GM12872 (cell line): ENCODE measurements at regions not wholly inside any gene's neighbourhood (a gene's known extent, or its start where the extent isn't known, plus 50 kb on each side); places are given as distances from the start of the nearest gene placed in this dataset.

Experiments used
- TF ChIP-seq, protein P1 (sequence below): IDR thresholded peaks from 3 replicates; pipeline ENCODE4 v1.5.1; 2011; ENCODE audit warnings: low read depth, mild to moderate bottlenecking, low read length, moderate library complexity; ENCODE audit not compliant: insufficient read depth

DNA sequence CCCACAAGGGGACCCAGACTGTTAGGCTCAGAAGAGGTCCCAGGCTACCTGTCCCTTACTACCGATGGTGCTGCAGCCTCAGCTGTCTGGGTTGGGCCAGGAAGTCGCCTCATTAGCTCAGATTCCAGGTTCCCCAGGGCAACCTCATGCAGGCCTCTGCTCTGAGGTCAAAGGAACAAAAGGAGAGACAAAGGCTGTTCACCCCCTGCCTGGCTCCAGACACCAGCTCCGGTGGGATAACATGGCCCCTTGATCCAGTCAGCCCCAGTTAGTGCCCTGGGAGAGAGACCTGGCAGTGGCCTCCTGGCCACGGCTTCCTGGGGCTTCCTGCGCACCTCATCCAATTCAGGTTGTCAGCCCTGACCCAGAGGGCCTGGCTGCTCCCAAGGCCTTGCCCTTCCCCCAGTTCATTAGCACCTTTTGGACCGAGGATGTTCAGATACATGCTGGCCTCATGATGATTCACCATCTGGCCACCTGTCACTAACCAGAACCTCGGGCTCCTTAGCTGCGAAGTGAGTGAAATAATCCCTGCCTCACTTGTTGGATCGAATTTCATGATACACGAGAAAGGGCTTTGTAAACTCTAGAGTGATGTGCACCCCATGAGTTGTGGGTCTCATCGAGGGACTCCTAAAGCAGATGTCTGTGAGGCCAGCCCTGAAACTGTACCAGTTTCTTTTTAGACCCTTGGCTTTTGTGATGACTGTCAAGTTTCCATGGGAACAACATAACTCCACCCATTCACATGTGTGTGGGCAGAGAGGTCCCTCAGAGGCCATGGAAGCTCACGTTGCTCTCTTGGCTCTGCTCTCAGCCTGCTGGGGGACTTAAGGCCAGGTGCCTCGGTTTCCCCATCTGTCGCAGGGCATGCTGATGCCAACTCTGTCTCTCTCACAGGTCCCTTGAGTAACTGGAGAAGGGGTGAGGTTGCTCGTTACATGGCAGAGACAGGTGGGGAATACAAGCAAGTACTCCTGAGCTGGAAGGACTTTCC is 79.5 kb upstream of the PCBD1 start:
- TF ChIP-seq, protein P1, sequence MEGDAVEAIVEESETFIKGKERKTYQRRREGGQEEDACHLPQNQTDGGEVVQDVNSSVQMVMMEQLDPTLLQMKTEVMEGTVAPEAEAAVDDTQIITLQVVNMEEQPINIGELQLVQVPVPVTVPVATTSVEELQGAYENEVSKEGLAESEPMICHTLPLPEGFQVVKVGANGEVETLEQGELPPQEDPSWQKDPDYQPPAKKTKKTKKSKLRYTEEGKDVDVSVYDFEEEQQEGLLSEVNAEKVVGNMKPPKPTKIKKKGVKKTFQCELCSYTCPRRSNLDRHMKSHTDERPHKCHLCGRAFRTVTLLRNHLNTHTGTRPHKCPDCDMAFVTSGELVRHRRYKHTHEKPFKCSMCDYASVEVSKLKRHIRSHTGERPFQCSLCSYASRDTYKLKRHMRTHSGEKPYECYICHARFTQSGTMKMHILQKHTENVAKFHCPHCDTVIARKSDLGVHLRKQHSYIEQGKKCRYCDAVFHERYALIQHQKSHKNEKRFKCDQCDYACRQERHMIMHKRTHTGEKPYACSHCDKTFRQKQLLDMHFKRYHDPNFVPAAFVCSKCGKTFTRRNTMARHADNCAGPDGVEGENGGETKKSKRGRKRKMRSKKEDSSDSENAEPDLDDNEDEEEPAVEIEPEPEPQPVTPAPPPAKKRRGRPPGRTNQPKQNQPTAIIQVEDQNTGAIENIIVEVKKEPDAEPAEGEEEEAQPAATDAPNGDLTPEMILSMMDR, result no peak

DNA sequence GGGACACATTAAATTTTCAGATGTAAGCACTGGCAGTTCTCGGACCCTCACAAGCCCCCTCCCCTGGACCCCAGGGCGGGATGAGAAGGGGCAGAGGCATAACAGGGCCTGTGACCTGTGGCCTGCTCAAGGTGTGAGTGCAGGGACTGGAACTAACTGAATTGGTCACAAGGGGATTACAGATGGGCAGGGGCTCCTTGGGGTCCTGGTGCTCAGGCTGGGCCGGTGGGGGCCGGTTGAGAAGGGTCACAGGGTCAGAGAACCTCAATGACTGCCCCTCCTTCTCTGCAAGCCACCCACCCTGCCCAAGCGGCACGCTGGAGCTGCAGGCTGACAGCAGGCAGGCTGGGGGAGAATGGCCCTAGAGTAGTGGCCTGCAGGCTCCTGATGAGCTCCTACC is 80.8 kb upstream of the PCBD1 start:
- TF ChIP-seq, protein P1, result no peak

DNA sequence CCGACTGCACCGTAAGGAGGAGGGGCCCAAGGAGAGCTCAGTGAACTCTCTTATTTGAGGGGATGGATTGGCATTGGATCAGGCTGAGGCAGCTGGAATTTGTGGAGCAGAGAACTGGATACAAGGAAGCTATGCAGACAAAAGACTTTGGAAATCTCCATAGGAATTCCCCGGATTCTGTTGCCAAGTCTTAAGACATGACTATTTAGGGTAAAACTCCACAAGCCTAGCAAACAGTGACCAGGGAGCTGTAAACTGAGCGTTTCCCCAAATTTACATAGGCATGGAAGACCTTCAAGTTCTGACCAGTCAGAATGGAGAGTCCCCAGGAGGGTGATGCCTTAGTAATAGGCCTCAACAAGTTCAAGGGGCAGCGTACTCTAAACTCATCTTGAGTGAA is 82.5 kb upstream of the PCBD1 start:
- TF ChIP-seq, protein P1, result no peak

DNA sequence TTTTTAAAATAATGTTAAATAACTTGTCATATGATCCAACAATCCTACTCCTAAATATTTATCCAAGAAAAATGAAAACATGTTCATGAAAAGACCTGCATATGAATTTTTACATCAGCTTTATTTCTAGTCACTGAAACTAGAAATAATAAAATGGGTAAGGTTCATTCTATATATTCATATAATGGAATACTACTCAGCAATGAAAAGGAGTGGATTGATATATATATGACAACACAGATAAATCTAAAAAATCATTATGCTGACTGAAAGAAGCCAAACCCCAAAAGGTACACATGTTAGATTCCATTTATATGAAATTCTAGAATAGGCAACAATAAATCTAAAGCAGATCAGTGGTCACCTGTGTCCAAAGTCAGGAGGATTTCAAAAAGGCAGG is 84.9 kb upstream of the PCBD1 start:
- TF ChIP-seq, protein P1, result no peak

DNA sequence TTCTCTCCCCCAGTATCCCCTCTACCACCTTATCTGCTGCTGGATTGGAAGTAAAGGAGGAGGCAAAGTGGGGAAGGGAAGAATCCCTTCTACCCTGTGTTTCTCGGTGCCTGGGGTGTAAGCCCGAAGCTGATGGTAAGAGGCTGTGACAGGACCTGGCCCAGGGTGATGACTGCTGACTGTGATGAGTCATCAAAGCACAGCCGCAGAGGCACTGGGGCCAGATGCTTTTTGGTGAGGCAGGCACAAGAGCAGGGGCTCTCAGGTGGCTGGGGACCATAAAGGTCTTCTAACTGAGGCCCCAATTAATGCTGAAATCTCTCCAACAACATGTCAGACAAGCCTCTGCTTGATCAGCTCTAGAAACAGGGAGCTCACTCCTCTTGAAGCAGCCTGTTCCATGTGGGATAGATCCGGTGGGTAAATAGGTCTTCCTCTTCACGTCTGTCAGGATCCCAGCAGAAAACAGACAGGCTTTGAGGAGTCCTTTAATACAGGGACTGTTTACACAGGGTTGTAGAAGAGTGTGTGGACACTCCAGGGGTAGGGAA is 86.1 kb upstream of the PCBD1 start:
- TF ChIP-seq, protein P1, result no peak

DNA sequence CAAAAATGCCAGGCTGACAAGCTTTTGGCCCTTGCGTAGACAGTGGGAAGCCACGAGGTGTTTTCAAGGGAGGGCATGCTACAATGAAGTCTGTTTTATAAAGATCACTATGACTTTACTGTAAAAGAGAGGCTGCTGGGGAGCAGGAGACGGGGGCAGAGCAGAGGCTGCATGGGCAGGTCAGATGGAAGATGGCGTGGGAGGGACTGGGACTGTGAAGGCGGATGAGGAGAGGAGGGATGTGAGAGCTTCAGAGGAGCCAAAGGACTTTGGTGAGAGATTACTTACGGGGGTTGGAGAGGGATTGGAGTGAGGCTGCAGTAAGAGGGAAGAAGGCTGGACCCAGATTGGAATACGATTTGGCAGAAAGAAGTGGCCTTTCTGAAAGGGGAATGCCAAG is 86.6 kb upstream of the PCBD1 start:
- TF ChIP-seq, protein P1, result no peak

DNA sequence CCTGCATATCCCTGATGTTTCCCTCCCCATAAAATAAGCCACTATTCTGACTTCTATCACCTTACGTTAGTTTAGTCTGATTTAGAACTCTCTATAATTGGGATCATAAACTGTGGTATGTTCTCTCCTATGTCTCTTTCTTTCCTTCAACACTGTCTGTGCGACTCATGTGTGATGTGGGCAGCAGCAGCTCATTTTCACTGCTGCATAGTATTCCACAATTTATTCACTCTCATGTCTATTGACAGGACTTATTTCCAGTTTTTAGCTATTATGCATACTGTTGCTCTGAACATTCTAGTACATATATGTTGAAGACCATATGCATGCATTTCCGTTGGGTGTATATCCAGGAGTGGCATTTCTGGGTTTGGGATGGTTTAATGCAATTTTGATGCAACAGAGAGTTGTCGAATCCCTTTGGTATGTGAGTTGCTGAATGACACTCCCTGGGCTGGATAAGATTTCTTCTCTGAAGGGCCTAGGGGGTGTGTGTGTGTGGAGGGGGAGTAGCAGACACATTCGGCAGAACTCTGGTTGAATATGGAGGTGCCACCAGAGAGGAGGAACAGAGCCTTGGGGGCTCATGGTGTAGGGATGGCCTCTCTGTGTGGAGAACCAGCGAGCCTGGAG is 87.8 kb upstream of the PCBD1 start:
- TF ChIP-seq, protein P1, result no peak
